ENCODE measurements at regions not wholly inside any gene's neighbourhood (a gene's known extent, or its start where the extent isn't known, plus 50 kb on each side); places are given as distances from the start of the nearest gene placed in this dataset.

DNA sequence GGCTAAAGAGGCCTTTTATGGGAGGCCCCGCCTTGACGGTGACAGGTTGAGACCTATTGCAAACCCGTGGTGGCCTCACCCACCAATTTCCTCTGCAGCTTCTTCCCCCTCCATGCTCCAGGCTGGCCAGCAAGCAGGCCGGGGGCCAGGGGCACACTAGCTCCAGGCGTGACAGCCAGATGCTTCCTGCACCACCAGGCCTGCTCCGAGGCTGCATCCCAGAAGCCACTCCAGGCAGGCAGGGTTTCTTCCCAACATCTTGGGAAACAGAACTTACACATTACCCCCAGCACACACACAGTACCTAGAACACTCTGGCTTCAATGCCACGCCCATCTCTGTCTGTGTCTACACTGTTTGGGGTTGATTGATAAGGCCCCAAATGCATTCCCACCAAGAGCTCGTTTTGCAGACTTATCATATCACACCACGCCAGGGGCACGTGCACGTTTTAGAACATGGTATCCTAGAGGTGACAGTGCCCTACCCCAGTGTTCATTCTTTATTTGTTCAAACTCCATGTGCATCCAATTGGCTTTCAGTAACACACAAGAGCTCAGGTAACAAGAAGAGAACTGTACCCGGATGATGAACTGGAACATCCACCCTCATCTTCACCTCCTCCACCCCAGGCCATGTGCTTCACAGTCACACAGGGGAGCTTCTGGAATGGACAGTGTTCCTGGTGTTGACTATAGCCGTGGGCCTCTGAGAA lies 221.4 kb upstream of the RREB1 start:
- TF ChIP-seq, protein P1, sequence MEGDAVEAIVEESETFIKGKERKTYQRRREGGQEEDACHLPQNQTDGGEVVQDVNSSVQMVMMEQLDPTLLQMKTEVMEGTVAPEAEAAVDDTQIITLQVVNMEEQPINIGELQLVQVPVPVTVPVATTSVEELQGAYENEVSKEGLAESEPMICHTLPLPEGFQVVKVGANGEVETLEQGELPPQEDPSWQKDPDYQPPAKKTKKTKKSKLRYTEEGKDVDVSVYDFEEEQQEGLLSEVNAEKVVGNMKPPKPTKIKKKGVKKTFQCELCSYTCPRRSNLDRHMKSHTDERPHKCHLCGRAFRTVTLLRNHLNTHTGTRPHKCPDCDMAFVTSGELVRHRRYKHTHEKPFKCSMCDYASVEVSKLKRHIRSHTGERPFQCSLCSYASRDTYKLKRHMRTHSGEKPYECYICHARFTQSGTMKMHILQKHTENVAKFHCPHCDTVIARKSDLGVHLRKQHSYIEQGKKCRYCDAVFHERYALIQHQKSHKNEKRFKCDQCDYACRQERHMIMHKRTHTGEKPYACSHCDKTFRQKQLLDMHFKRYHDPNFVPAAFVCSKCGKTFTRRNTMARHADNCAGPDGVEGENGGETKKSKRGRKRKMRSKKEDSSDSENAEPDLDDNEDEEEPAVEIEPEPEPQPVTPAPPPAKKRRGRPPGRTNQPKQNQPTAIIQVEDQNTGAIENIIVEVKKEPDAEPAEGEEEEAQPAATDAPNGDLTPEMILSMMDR (IDR thresholded peaks at IDR 0.05; ENCODE audit: low read depth, low read length, missing input control), result no peak
- TF ChIP-seq, protein P2, sequence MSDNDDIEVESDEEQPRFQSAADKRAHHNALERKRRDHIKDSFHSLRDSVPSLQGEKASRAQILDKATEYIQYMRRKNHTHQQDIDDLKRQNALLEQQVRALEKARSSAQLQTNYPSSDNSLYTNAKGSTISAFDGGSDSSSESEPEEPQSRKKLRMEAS (IDR thresholded peaks at IDR 0.05), result no peak
- no peak for TF ChIP-seq GABPA (IDR thresholded peaks at IDR 0.05 in 1 of 2, conservative IDR thresholded peaks at IDR 0.05 in 1 of 2)

All from liver (tissue), 3 donors.